Activated B cell treated with CpG ODN at 0.5 μM for 24 hours (primary cell): ENCODE measurements at regions not wholly inside any gene's neighbourhood (a gene's known extent, or its start where the extent isn't known, plus 50 kb on each side); places are given as distances from the start of the nearest gene placed in this dataset.

Experiments
- ATAC-seq: fragments of 200-7000 bp; cut with Tn5 transposase; one replicate; pipeline ENCODE4 v1.10.0; 2021; ENCODE audit warnings: low read depth, mild to moderate bottlenecking, moderate library complexity
- CTCF ChIA-PET: fragments of 350-600 bp; sonication (Branson Sonifier 250); formaldehyde crosslinking; loops from one replicate; lab custom pipeline; 2021; ENCODE audit warnings: antibody characterized with exemption; lab: Charles Lee
- POLR2A ChIA-PET: fragments of 350-600 bp; sonication (Branson Sonifier 250); formaldehyde crosslinking; loops from one replicate; lab custom pipeline; 2021; ENCODE audit warnings: antibody characterized with exemption; lab: Charles Lee
- DNase-seq: peaks from one replicate; pipeline ENCODE4 v3.0.0; 2022
- H3K27ac Mint-ChIP-seq: one replicate; pipeline ENCODE4 v1.8.0; 2020; ENCODE audit warnings: mixed read lengths
- H3K27me3 Mint-ChIP-seq: one replicate; pipeline ENCODE4 v1.8.0; 2021; ENCODE audit warnings: mixed read lengths
- H3K36me3 Mint-ChIP-seq: one replicate; pipeline ENCODE4 v1.8.0; 2021; ENCODE audit warnings: low read depth, mixed read lengths
- H3K4me1 Mint-ChIP-seq: one replicate; pipeline ENCODE4 v1.8.0; 2021; ENCODE audit warnings: mixed read lengths
- H3K4me3 Mint-ChIP-seq: one replicate; pipeline ENCODE4 v1.8.0; 2020; ENCODE audit warnings: mild to moderate bottlenecking, mixed read lengths
- H3K9me3 Mint-ChIP-seq: one replicate; pipeline ENCODE4 v1.8.0; 2020; ENCODE audit warnings: mixed read lengths
- intact Hi-C: fragments of 100-400 bp; cut with micrococcal nuclease; formaldehyde crosslinking; loops from one replicate; pipeline ENCODE4 v1.15.1; 2024
- TF ChIP-seq, protein P1 (sequence below): fragments of 200-600 bp; IDR thresholded peaks from one replicate; pipeline ENCODE4 v1.8.0; 2022; ENCODE audit warnings: antibody characterized with exemption, mild to moderate bottlenecking

- ATAC-seq (no peak), DNase-seq (no peak)
- H3K4me1 Mint-ChIP-seq, result peaks cover 21% of the 10 kb centered on the region
- H3K4me3 Mint-ChIP-seq, result no peak overlapping the region
- CTCF ChIA-PET, result no interaction called here
- H3K9me3 Mint-ChIP-seq, result peaks cover 5% of the 10 kb centered on the region
- no peaks in the 10 kb centered on the region for H3K27me3 Mint-ChIP-seq
- no peaks in the 10 kb centered on the region for H3K36me3 Mint-ChIP-seq
- TF ChIP-seq, protein P1, sequence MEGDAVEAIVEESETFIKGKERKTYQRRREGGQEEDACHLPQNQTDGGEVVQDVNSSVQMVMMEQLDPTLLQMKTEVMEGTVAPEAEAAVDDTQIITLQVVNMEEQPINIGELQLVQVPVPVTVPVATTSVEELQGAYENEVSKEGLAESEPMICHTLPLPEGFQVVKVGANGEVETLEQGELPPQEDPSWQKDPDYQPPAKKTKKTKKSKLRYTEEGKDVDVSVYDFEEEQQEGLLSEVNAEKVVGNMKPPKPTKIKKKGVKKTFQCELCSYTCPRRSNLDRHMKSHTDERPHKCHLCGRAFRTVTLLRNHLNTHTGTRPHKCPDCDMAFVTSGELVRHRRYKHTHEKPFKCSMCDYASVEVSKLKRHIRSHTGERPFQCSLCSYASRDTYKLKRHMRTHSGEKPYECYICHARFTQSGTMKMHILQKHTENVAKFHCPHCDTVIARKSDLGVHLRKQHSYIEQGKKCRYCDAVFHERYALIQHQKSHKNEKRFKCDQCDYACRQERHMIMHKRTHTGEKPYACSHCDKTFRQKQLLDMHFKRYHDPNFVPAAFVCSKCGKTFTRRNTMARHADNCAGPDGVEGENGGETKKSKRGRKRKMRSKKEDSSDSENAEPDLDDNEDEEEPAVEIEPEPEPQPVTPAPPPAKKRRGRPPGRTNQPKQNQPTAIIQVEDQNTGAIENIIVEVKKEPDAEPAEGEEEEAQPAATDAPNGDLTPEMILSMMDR, result no peak
- POLR2A ChIA-PET, result no interaction called here
- H3K27ac Mint-ChIP-seq, result no peak overlapping the region
- intact Hi-C loops, result no loop called here
These were observed 119.0 kb upstream of the LPP start for GRCh38 chr3:188034989-188035388.

GRCh38 chr3:188036375-188037194 lies 117.4 kb upstream of the LPP start:
- Mint-ChIP-seq H3K27ac (no peak overlapping the region), H3K36me3 (no peaks in the 10 kb centered on the region), H3K4me3 (no peak overlapping the region), H3K9me3 (peaks cover 5% of the 10 kb centered on the region), H3K4me1 (peaks cover 19% of the 10 kb centered on the region), H3K27me3 (no peaks in the 10 kb centered on the region)
- TF ChIP-seq, protein P1, result no peak
- ATAC-seq (no peak), DNase-seq (no peak)
- ChIA-PET POLR2A (no interaction called here), CTCF (no interaction called here)
- intact Hi-C loops, result no loop called here

DNA sequence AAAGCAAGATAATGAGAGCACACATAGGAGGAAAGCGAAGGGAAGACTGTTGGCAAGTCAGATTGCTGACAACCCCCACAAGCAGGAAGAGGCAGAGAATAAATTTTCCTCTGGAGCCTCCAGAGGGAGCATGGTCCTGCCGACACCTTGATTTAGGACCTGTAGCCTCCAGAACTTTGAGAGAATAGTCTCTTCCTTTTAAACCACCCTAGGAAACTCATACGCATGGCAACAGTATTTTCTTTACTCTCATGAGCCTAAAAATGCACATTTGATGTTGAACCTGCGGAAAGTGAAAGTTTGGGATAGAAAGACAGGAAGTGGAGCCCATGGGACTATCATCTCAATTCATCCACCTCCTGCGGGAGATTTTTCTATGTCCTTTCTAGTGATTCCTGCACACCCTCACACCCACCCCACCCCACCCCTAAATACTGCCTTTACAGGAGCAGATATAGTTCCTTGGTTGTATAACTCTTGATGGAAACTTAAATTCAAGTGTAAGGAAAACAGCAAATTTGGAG lies 116.7 kb upstream of the LPP start:
- CTCF ChIA-PET, result no interaction called here
- no peaks in the 10 kb centered on the region for H3K36me3 Mint-ChIP-seq
- no peak overlapping the region for H3K4me3 Mint-ChIP-seq
- H3K4me1 Mint-ChIP-seq, result peaks cover 17% of the 10 kb centered on the region
- H3K9me3 Mint-ChIP-seq, result peaks cover 5% of the 10 kb centered on the region
- H3K27ac Mint-ChIP-seq, result no peak overlapping the region
- POLR2A ChIA-PET, result no interaction called here
- intact Hi-C loops, result no loop called here
- DNase-seq (no peak), ATAC-seq (no peak)
- TF ChIP-seq, protein P1, result no peak
- H3K27me3 Mint-ChIP-seq, result no peaks in the 10 kb centered on the region

DNA sequence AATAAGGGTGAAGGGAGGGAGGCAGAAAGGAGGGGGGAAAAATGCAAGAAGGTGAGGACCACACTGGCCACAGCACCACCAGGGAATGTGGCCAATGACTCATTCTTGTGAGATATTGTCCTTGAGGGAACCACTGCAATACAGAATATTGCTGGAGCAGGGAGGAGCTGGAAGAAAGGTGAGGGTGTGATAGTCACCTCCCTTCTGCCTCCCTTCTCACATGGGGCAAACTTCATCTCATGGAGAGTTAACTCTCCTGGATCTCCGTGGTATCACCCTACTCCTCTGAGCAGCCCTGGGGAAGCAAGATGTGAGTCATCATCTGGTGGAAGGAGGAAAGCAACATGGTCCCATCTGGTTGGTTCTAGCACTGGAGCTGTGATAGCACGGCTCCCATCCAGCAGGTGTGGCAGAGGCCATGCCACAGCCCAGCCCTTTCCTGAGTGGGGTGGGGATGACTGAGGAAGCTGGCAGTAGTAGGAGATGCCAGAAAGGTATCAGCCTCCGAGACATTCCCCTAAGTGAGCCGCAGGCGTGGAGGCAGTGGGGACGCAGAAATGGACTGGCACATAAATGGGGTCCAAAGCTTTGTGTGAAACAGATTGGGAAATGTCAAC lies 115.9 kb upstream of the LPP start:
- ATAC-seq, result no peak
- ChIA-PET CTCF (no interaction called here), POLR2A (no interaction called here)
- H3K4me1 Mint-ChIP-seq, result peaks cover 10% of the 10 kb centered on the region
- H3K4me3 Mint-ChIP-seq, result no peak overlapping the region
- H3K36me3 Mint-ChIP-seq, result no peaks in the 10 kb centered on the region
- no peaks in the 10 kb centered on the region for H3K27me3 Mint-ChIP-seq
- intact Hi-C loops, result no loop called here
- H3K9me3 Mint-ChIP-seq, result peaks cover 2% of the 10 kb centered on the region
- TF ChIP-seq, protein P1, result no peak
- H3K27ac Mint-ChIP-seq, result no peak overlapping the region
- DNase-seq, result no peak

DNA sequence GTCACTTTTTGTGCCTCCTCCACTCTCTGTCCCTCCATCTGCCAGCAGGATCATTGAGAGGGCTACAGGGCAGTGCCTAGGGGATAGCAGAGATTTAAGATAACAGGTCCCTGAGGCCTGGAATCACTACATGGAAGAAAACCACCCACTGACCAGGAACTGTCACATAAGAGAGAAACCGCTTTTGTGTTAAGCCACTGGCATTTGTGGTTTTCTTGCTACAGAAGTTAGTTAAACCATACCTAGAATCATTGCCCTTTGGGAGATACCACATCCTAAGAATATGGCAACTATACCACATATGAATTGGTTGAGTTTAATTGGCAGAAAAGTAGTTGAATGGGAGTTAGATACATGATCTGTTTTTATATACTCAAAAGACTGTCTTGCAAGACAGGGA lies 112.8 kb upstream of the LPP start:
- ChIA-PET POLR2A (no interaction called here), CTCF (no interaction called here)
- TF ChIP-seq, protein P1, result no peak
- ATAC-seq (no peak), DNase-seq (no peak)
- peaks cover 2% of the 10 kb centered on the region for H3K4me1 Mint-ChIP-seq
- no peak overlapping the region for H3K4me3 Mint-ChIP-seq
- H3K27me3 Mint-ChIP-seq, result no peaks in the 10 kb centered on the region
- no peaks in the 10 kb centered on the region for H3K9me3 Mint-ChIP-seq
- H3K36me3 Mint-ChIP-seq, result no peaks in the 10 kb centered on the region
- H3K27ac Mint-ChIP-seq, result no peak overlapping the region
- intact Hi-C loops, result no loop called here
